GM19438 (cell line): ENCODE measurements at regions not wholly inside any gene's neighbourhood (a gene's known extent, or its start where the extent isn't known, plus 50 kb on each side); places are given as distances from the start of the nearest gene placed in this dataset.

Experiments
- ATAC-seq: cut with Tn5 transposase; IDR thresholded peaks from one replicate; pipeline ENCODE4 v1.9.1; 2021; ENCODE audit warnings: low read depth; ENCODE audit not compliant: unreplicated experiment

GRCh38 chr2:129891341-129892320, 87.8 kb upstream of the RAB6C start:
- ATAC-seq: no peak

- no peak for ATAC-seq
Observed at GRCh38 chr2:129892360-129892759, 87.1 kb upstream of the RAB6C start.

- ATAC-seq: no peak
Observed at GRCh38 chr2:129892773-129893172, 86.7 kb upstream of the RAB6C start.

- no peak for ATAC-seq
Observed at GRCh38 chr2:129893244-129893643, 86.2 kb upstream of the RAB6C start.

GRCh38 chr2:129894616-129895015, 84.8 kb upstream of the RAB6C start:
- ATAC-seq: no peak

- ATAC-seq: no peak
Observed at GRCh38 chr2:129895061-129895460, 84.4 kb upstream of the RAB6C start.

GRCh38 chr2:129895526-129896082, 83.9 kb upstream of the RAB6C start:
- no peak for ATAC-seq

- ATAC-seq: no peak
Observed at GRCh38 chr2:129896226-129897100, 83.0 kb upstream of the RAB6C start.

GRCh38 chr2:129901754-129902415, 77.6 kb upstream of the RAB6C start:
- no peak for ATAC-seq

GRCh38 chr2:129902731-129903585, 76.5 kb upstream of the RAB6C start:
- no peak for ATAC-seq

GRCh38 chr2:129903586-129904425, 75.7 kb upstream of the RAB6C start:
- no peak for ATAC-seq

GRCh38 chr2:129904532-129905446, 74.7 kb upstream of the RAB6C start:
- no peak for ATAC-seq

- ATAC-seq: no peak
Observed at GRCh38 chr2:129905664-129906081, 73.8 kb upstream of the RAB6C start.

- no peak for ATAC-seq
Observed at GRCh38 chr2:129906139-129906860, 73.2 kb upstream of the RAB6C start.

- no peak for ATAC-seq
Observed at GRCh38 chr2:129906861-129907235, 72.6 kb upstream of the RAB6C start.

- ATAC-seq: no peak
Observed at GRCh38 chr2:129907256-129907998, 72.0 kb upstream of the RAB6C start.
